GM12878 (cell line): ENCODE measurements at regions not wholly inside any gene's neighbourhood (a gene's known extent, or its start where the extent isn't known, plus 50 kb on each side); places are given as distances from the start of the nearest gene placed in this dataset.

Experiments
- ATAC-seq: fragments of 200-7000 bp; cut with Tn5 transposase; 3 replicates; pipeline ENCODE4 v1.9.1; 2020; ENCODE audit warnings: mild to moderate bottlenecking, moderate library complexity
- BruUV-seq: library from RNA; stranded (reverse); fragments of 400-500 nt; replicated peaks from 2 replicates; lab custom pipeline; 2021; lab: Mats Ljungman, UMichigan
- CTCF ChIA-PET: fragments of 300-600 bp; sonication (Branson Sonifier 250); formaldehyde crosslinking; extraction: SDS; loops from one replicate; lab custom pipeline; 2021; ENCODE audit warnings: inconsistent platforms; lab: Yijun Ruan, JAX
- POLR2A ChIA-PET: fragments of 350-600 bp; formaldehyde crosslinking; extraction: SDS; loops from one replicate; lab custom pipeline; 2021; ENCODE audit warnings: inconsistent platforms; lab: Charles Lee
- RAD21 ChIA-PET: fragments of 300-600 bp; sonication (Branson Sonifier 250); formaldehyde crosslinking; loops from one replicate; lab custom pipeline; 2023; ENCODE audit warnings: antibody characterized with exemption; ENCODE audit not compliant: unreplicated experiment; lab: Charles Lee
- SMC1A ChIA-PET: fragments of 300-600 bp; sonication (Branson Sonifier 250); formaldehyde crosslinking; loops from one replicate; lab custom pipeline; 2023; ENCODE audit not compliant: unreplicated experiment, uncharacterized antibody; lab: Charles Lee
- DNase-seq: peaks from one replicate; pipeline ENCODE4 v3.0.0-alpha.2; 2011; ENCODE audit warnings: low read depth, low spot score
- FAIRE-seq: peaks from 3 replicates; lab custom pipeline; 2011; peaks lifted over from hg19 to GRCh38; lab: Jason Lieb, UNC
- H2AFZ ChIP-seq: 2 replicates; pipeline ENCODE4 v1.6.0; 2011; ENCODE audit warnings: low read depth, low read length, control low read depth; ENCODE audit not compliant: control insufficient read depth
- H3K27ac ChIP-seq: 2 replicates; pipeline ENCODE4 v1.5.1; 2011; ENCODE audit warnings: control low read depth; ENCODE audit not compliant: control insufficient read depth, insufficient read depth
- H3K27me3 ChIP-seq, 2 experiments: replicated peaks in 1 of 2; 2 replicates each; pipeline versions ENCODE4 v1.6.0 to v1.6.1; 2011; ENCODE audit warnings: low read length in 1 of 2; ENCODE audit not compliant: control insufficient read depth in 2 of 2, insufficient read depth in 2 of 2
- H3K36me3 ChIP-seq, 2 experiments: 2 replicates each; pipeline ENCODE4 v1.5.1; 2011; ENCODE audit warnings: low read length in 1 of 2; ENCODE audit not compliant: control insufficient read depth in 2 of 2, insufficient read depth in 2 of 2
- H3K4me1 ChIP-seq: 2 replicates; pipeline ENCODE4 v1.6.1; 2011; ENCODE audit warnings: mild to moderate bottlenecking, low read length, moderate library complexity, mixed read lengths; ENCODE audit not compliant: control insufficient read depth, insufficient read depth
- H3K4me2 ChIP-seq: 2 replicates; pipeline ENCODE4 v1.6.0; 2011; ENCODE audit warnings: control low read depth; ENCODE audit not compliant: control insufficient read depth, insufficient read depth
- H3K4me3 ChIP-seq: fragments of 200-600 bp; sonication (generic); 2 replicates; pipeline ENCODE4 v1.5.1; 2016
- H3K79me2 ChIP-seq: 2 replicates; pipeline ENCODE4 v1.6.0; 2011; ENCODE audit warnings: low read length; ENCODE audit not compliant: control insufficient read depth, insufficient read depth
- H3K9ac ChIP-seq: 2 replicates; pipeline ENCODE4 v1.8.0; 2011; ENCODE audit warnings: low read length, control low read depth, mixed read lengths; ENCODE audit not compliant: control insufficient read depth, insufficient read depth
- H3K9me3 ChIP-seq: replicated peaks from 3 replicates; pipeline ENCODE4 v1.5.1; 2011; ENCODE audit warnings: mild to moderate bottlenecking, low read length; ENCODE audit not compliant: control insufficient read depth, insufficient read depth
- H4K20me1 ChIP-seq: 2 replicates; pipeline ENCODE4 v1.6.0; 2011; ENCODE audit not compliant: control insufficient read depth, insufficient read depth
- EP300 ChIP-seq, 2 experiments: fragments of 150-350 bp in 1 of 2; IDR thresholded peaks; 2 replicates each; pipeline ENCODE4 v1.6.1; 2011 to 2012; ENCODE audit warnings: low read depth in 2 of 2, low read length in 2 of 2, borderline replicate concordance in 1 of 2, improper control_type of control experiment in 1 of 2, inconsistent platforms in 1 of 2; ENCODE audit not compliant: control insufficient read depth in 1 of 2
- HDAC2 ChIP-seq: fragments of 200-600 bp; sonication (generic); IDR thresholded peaks from 2 replicates; pipeline ENCODE4 v1.6.1; 2017
- POLR2A ChIP-seq: IDR thresholded peaks from 2 replicates; pipeline ENCODE4 v1.6.1; 2011; ENCODE audit warnings: low read depth, mild to moderate bottlenecking, low read length
- SUZ12 ChIP-seq: fragments of 200-600 bp; sonication (generic); IDR thresholded peaks from one replicate; pipeline ENCODE4 v1.6.1; 2018; ENCODE audit warnings: antibody characterized with exemption, mild to moderate bottlenecking; ENCODE audit not compliant: unreplicated experiment
- YBX1 ChIP-seq: fragments of 450-650 bp; IDR thresholded peaks from 2 replicates; pipeline ENCODE4 v1.6.1; 2016; ENCODE audit warnings: antibody characterized with exemption
- WGBS: methylation state at CpG from one replicate; pipeline ENCODE4 v1.1.6; 2016; ENCODE audit warnings: low lambda C conversion rate; ENCODE audit not compliant: insufficient replicate concordance, insufficient coverage; ENCODE audit errors: missing lambda C conversion rate; 5-methylcytosine and 5-hydroxymethylcytosine counted together
- in situ Hi-C: fragments of 300-500 bp; cut with MboI; formaldehyde crosslinking; loops from 9 replicates; pipeline ENCODE4 v1.14.3; 2018; ENCODE audit warnings: mixed read lengths
- intact Hi-C: fragments of 100-400 bp; cut with micrococcal nuclease; formaldehyde crosslinking; loops from one replicate; pipeline ENCODE4 v1.14.2; 2022; ENCODE audit not compliant: unreplicated experiment
- TF ChIP-seq, protein P1 (sequence below): fragments of 450-650 bp; IDR thresholded peaks from 2 replicates; pipeline ENCODE4 v1.6.1; 2017; ENCODE audit warnings: mild to moderate bottlenecking
- TF ChIP-seq, protein P2 (sequence below): fragments of 450-650 bp; IDR thresholded peaks from 2 replicates; pipeline ENCODE4 v1.6.1; 2017; ENCODE audit warnings: low read depth, mild to moderate bottlenecking, moderate library complexity

- TF ChIP-seq YBX1 (no peak), HDAC2 (no peak)
These were observed 646.6 kb downstream of the ANKRD50 start (continued) for GRCh38 chr4:124065936-124066335.

GRCh38 chr4:124066595-124066994, 645.9 kb downstream of the ANKRD50 start:
- BruUV-seq = no TSS peak

More at GRCh38 chr4:124066595-124066994, 645.9 kb downstream of the ANKRD50 start:
- no peaks in the 10 kb centered on the region for H4K20me1 ChIP-seq
- FAIRE-seq (no peak), ATAC-seq (0 out of 3 replicates have a peak, but pooled peaks have one; percentile 37), DNase-seq (no peak)
- H3K4me1 ChIP-seq = no peaks in the 10 kb centered on the region
- H3K4me3 ChIP-seq = no peak overlapping the region
- H3K9ac ChIP-seq = no peak overlapping the region
- intact Hi-C loops (no loop called here), in situ Hi-C loops (no loop called here)
- H3K79me2 ChIP-seq = no peaks in the 10 kb centered on the region
- no peaks in the 10 kb centered on the region for H3K27me3 ChIP-seq
- no peaks in the 10 kb centered on the region for H3K36me3 ChIP-seq
- ChIA-PET POLR2A (no interaction called here), CTCF (interaction anchor here (1.7 kb wide), 1 partner anchor 10 kb away, joined by 3 read pairs; no protein-coding TSS in a partner anchor), RAD21 (no interaction called here), SMC1A (interaction anchor here (0.6 kb wide), 1 partner anchor 59 kb away, joined by 3 read pairs; no protein-coding TSS in a partner anchor)
- H3K27ac ChIP-seq = no peak overlapping the region
- H3K4me2 ChIP-seq = no peak overlapping the region
- TF ChIP-seq POLR2A (no peak), EP300 (IDR thresholded peaks at IDR 0.05; ENCODE audit: borderline replicate concordance in 1 of 2, control insufficient read depth in 1 of 2, low read depth in 2 of 2, low read length in 2 of 2) (no peak), SUZ12 (no peak)
- TF ChIP-seq, protein P1, sequence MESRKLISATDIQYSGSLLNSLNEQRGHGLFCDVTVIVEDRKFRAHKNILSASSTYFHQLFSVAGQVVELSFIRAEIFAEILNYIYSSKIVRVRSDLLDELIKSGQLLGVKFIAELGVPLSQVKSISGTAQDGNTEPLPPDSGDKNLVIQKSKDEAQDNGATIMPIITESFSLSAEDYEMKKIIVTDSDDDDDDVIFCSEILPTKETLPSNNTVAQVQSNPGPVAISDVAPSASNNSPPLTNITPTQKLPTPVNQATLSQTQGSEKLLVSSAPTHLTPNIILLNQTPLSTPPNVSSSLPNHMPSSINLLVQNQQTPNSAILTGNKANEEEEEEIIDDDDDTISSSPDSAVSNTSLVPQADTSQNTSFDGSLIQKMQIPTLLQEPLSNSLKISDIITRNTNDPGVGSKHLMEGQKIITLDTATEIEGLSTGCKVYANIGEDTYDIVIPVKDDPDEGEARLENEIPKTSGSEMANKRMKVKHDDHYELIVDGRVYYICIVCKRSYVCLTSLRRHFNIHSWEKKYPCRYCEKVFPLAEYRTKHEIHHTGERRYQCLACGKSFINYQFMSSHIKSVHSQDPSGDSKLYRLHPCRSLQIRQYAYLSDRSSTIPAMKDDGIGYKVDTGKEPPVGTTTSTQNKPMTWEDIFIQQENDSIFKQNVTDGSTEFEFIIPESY = no peak
- TF ChIP-seq, protein P2, sequence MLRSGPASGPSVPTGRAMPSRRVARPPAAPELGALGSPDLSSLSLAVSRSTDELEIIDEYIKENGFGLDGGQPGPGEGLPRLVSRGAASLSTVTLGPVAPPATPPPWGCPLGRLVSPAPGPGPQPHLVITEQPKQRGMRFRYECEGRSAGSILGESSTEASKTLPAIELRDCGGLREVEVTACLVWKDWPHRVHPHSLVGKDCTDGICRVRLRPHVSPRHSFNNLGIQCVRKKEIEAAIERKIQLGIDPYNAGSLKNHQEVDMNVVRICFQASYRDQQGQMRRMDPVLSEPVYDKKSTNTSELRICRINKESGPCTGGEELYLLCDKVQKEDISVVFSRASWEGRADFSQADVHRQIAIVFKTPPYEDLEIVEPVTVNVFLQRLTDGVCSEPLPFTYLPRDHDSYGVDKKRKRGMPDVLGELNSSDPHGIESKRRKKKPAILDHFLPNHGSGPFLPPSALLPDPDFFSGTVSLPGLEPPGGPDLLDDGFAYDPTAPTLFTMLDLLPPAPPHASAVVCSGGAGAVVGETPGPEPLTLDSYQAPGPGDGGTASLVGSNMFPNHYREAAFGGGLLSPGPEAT = no peak
- H3K9me3 ChIP-seq = no peaks in the 10 kb centered on the region
- WGBS = 0% methylated on average over 1 of the region's 1 CpG
- no peak overlapping the region for H2AFZ ChIP-seq
